HG03520 (cell line): ENCODE measurements at regions not wholly inside any gene's neighbourhood (a gene's known extent, or its start where the extent isn't known, plus 50 kb on each side); places are given as distances from the start of the nearest gene placed in this dataset.
"Not testable (repeated sequence)": the region's sequence is repeated elsewhere in the genome, so short reads cannot be mapped to it uniquely, and the experiment has no call there.

ENCODE experiments used
- ATAC-seq: cut with Tn5 transposase; IDR thresholded peaks from one replicate; pipeline ENCODE4 v1.9.1; 2021; ENCODE audit warnings: mild to moderate bottlenecking, moderate library complexity; ENCODE audit not compliant: unreplicated experiment

DNA sequence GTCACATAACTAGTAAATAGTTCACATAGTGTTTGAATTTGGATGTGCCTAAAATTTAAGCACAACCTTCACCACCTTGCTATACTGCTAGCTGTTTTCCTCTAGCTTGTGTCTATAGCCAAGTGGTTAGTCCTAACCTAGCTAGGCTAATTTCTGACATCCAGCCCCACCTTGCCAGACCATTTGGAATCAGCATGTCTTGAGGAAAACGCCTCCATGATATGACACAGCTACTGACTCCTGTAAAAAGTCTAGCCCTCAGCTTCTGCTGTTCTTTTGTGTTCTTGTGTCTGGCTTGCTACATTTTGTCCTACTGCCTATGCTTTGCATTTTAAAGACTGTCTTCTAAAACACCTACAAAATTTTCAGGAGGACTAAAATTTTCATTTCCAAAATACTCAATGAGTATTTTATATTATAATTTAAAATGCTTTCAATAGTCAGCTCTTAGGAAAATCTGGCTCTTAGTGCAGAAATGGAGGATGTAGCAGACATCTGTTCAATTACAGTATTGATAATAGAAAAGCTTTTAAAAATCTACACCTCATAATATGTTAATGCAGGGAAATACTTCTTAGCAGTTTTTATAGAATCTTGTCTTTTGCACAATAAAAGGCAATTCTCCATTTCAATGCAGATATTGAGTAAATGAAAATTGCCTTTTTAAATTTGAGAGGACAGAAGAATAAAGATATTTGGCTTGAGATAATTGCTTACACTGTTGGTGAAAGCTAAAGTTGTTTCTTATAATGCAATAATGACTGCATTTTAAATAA is 160.8 kb upstream of the APP start:
- ATAC-seq = no peak

DNA sequence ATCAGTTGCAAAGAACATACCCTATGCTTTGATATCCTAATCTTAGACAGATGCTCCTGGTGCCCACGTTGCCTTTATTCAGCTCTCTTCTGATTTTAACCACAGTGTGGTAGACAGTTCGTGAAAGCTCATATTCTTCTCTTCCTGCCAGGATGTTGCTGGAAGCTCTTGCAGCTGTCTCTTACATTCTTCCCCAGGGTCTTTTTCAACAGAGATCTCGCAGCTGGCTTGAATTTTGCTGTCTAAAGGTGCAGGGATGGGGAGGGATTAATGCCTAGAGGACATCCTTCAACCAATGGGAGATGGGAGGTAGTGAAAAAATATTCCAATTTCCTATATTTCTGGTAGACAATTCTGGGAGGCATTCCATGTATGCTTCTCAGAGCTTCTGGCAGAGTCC is 150.0 kb upstream of the APP start:
- ATAC-seq = no peak

DNA sequence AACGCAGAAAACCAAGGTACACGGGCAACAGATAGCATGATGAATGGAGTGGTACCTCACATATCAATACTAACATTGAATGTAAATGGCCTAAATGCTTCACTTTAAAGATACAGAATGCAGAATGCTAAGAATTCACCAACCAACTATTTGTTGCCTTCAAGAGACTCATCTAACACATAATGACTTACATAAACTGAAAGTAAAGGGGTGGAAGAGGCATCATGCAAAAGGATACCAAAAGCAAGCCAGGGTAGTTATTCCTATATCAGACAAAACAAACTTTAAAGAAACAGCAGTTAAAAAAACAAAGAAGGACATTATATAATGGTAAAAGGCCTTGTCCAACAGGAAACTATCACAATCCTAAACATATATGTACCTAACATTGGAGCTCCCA is 137.1 kb upstream of the APP start:
- ATAC-seq = no peak

DNA sequence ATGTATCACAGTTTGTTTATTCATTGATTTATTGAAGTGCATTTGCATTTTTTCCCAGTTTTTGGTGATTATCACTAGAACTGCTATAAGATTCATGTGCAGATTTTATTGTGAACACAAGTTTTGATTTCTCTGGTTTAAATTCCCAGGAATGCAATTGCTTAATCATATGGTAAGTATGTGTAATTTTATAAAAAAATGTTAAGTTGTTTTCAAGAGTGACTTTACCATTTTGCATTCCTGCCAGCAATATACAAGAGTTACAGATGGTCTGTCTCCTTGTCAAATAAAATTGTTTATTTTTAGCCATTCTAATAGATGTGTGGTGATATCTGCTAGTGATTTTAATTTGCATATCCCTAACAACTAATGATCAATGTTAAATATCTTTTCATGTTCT is 127.3 kb upstream of the APP start:
- no peak for ATAC-seq

DNA sequence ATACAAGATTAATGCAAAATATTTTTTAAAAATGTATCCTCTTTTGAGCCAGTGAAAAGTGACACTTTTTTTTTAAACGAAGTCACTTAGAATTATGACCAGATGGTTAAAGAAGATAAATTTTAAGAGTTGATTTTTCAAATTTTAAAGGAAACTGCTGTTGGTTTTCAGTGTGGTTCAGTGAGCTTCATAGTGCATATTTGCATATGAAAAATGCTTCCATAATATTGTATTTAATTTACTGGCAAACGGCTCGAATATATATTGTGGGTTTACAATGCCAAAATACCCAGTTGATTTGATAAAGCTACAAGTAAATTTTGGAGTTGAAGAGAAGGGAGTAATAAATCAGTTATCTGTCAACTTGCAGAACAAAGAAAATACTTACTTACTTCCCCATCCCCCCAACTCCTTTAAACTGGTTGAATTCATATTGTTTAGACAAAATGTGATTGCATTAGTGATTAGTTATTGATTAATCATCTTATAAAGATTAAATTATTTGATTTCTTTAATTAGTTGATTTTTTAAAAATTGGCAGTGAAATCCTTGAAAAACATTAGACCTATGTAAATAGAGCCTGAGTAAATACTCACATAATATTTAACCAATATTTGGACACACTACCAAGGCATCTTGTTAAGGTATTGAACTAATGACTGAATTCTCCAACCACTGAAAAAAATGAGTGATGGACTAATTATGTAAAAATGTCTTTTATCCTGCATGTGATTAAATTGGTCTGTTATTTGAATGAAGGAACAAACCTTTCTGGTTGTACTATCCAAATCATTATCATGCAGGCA is 122.8 kb upstream of the APP start:
- ATAC-seq = no peak

DNA sequence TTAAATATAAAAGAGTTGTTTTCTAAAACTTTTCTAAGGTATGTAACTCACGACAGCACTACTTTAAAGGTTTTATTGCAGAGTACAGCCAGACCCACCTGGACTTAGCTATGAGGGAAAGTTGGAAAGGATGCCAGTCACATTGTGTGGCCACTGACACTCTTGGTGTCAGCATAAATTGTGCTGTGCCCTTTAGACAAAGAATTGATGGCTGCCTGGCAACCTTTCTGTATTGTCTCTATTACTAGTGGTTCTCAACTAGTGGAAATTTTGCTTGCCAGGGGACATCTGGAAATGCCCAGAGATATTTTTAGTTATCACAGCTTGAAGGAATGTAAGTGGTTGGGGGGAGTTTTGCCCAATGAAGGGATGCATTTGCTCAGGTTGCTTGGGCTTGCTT is 117.5 kb upstream of the APP start:
- ATAC-seq = no peak

DNA sequence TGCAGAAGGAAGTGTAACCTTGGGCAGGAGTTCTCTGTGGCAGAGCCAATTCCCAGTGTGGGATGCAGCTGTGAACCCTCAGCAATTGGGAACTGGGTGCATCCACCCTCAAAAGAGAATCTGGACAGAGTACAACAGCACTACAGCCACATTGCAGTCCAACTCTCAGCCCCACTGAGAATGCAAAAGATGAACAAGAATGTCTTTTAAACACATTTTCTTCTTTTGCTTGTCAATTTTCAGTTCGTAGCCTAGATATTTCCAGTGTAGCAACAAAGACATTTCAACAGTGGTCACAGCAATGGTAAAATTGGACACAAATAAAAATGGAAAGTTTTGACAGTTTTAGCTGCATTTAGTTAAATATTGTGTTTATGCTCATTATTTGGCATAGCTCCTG is 114.0 kb upstream of the APP start:
- no peak for ATAC-seq

DNA sequence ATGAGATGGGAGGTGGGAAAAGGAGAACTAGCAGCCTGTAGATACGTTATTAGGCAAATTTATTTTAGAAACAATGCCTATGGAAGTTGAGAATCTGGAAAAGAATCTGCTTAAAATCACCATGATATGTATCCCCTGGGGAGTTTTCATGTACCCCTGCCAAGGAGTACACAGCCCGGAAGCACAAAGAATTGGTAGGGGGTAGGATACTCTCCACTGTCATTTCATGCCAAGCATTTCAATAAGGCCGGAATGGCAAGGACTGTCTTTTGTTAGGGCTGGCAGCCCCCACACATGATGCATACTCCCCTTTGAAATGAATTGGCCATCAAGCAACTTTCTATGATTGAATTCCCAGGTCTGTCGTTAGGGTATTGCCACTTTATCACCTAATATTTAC is 111.5 kb upstream of the APP start:
- no peak for ATAC-seq

DNA sequence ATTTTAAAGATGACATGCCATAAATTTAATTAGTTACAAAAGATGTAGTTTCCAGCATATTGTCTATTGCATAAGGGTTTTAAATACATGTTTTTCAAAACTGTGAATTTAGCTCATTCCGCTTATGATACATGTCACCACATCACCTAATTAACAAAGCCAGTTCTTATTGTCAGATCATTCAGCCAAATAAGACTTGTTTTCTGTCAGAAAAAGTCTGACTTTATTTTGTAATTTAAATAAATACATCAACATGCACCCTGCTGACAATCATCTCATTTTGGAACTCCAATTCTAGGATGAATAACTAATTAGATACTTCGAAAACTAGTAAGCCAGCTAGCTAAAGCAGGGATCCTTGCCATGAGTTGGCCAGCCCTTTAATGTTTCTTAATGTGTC is 110.9 kb upstream of the APP start:
- ATAC-seq = no peak

DNA sequence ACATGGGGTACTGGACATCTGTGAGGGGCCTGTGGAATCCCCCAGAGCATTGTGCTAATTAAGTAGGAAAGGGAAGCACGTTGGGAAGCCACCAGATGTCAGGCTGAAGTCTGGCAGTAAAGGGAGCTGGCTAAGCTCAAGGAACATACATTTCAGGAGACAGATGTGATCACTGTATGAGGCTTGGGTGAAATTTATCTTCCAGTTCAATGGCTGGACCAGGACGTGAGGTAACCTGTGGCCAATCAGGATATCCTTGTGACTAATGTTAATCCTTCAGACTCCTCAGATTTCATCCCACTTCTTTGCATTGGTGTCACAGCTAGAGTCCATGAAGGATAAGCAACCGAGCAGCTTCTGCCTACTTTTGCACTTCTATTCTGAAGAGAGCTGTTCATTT is 110.2 kb upstream of the APP start:
- ATAC-seq = no peak

DNA sequence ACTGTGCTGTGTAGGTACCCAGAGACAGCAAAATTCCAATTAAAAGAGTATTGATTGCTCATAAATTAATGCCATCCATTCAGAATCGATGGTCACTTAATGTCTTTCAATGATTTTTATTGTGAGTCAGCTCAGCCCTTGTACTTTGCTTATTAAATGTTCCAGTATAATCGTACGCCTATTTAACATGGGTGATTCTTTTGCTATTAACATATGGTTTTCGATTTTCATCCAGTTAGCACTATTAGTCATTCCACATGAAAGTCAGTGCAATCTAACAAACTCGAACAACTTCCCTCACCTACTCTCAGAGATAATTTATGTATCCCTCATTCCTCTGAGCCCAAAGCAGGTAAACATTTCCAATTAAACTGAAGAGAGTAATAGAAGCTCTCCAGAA is 109.6 kb upstream of the APP start:
- no peak for ATAC-seq

DNA sequence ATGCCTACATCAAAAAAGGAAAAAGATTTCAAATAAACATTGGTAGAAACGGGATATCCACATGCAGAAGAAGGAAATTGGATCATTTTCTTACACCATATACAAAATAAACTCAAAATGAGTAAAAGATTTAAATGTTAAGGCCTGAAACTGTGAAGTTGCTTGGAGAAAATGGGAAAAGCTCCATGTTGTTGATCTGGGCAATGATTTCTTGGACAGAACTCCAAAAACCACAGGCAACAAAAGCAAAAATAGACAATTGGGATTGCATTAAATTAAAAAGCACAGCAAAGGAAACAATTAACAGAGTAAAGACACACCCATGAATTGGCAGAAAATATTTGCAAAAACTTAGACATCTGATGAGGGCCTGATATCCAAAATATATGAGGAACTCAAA is 105.2 kb upstream of the APP start:
- no peak for ATAC-seq

DNA sequence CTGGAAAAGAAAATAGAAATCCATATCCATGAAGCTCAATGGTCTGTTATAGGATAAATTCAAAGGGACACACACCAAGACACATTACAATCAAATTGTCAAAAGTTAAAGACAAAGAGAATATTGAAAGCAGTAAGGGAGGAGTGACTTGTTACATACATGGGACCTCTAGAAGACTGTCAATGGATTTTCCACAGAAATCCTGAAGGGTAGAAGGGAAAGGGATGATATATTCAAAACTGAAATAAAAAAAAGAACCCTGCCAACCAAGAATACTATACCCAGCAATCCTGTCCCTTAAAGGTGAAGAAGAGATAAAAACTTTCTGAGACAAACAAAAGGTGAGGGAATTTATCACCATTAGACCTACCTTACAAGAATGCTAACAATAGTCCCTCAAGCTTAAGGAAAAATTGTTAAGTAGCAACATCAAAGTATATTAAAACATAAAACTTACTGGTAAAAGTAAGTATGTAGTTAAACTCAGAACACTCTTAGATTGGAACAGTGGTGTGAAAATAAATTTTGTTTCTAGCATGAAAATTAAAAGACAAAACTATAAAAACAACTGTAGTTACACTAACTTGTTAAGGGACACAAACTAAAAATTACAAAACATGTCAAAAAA is 103.2 kb upstream of the APP start:
- ATAC-seq = no peak

DNA sequence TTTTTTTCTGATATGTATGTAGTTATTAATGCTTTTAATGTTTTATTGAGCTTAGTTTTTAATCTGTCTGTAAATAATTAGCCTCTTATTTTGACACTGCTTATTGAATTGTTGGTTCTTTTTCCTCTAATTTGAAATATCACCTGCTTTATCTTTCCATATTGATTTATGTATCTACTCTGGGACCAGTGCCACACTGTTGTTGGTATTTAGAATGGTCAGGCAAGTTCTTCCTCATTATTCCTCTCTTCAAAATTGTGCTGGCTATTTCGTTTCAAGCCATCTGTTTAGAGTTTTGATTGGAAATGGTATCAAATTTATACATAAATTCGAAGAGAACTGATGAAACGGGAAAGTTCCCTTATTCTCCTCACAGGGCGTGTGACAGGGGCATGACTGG is 96.8 kb upstream of the APP start:
- ATAC-seq = no peak

DNA sequence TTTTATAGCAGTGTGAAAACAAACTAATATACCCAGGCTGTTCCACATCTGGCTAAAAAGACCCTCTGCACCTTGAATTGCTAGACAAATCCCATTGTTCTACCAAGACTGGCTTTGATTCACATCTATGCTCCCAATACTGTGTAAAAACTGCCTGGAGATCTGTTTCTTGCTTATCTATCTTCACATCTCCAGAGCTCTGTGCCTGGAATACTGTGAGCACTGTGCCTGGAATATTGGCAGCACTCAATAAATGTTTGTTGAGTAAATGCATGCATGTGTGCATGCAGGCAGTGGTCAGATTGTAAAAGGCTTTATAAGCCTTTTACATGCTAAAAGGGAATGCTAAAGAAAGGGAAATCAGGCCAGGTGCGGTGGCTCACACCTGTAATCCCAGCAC is 75.5 kb upstream of the APP start:
- no peak for ATAC-seq

DNA sequence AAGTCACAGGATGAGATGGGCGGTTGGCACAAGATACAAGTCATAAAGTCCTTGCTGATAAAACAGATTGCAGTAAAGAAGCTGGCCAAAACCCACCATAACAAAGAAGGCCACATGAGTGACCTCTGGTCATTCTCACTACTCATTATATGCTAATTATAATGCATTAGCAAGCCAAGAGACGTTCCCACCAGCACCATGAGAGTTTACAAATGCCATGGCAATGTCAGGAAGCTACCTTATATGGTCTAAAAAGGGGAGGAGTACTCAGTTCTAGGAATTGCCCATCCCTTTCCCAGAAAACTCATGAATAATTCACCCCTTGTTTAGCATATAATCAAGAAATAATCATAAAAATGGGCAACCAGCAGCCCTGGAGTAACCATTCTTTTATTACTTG is 74.9 kb upstream of the APP start:
- no peak for ATAC-seq

DNA sequence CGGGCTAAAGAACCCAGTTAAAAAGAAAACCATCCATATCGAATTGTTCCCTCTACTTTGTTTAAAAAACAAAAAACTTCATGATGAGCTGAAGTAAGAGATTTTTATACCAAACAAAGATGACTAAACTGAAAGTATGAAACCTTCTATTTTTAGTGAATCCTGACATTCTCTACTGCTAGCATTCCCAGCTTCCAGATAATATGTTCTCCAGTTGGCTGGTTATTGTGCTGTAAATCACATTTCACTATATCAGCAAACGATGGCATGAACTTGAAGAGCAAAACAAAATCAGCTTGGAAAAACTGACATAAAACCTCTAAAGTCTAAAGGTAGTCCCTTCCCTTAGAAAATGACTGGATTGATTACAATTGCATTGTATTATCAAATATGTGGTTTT is 68.1 kb upstream of the APP start:
- no peak for ATAC-seq

DNA sequence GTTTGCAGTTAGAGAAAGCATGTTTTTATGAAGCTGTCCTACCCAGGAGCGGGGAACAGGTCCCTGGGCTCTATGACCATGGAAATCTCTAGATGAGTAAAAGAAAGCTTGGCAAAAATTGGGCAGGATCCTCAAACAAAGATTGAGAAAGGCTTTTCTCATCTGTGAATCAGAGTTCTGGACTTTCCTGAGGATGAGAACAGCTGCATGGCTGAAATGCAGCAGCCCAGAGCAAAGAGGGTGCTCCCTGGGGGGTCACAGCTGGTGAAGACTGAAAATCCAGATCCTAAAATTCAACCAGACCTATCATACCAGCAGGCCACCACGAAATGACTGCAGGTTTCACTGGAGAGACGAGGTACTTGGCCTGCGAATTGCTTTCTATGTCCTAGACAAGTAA is 65.7 kb upstream of the APP start:
- ATAC-seq = no peak

DNA sequence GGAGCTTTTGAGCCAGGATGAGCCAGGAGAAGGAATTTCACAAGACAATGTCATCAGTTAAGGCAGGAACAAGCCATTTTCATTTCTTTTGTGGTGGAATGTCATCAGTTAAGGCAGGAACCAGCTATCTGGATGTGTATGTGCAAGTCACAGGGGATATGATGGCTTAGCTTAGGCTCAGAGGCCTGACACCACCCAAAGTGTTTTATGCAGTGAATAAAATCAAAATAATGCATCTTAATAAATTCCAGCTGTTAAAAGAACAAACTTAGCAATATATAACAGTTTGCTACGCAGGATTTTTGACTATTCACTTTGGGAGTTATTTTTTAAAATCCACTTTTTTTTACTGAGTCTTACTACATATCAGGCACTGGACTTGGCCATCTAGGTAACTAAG is 62.7 kb upstream of the APP start:
- ATAC-seq = not testable (repeated sequence)

DNA sequence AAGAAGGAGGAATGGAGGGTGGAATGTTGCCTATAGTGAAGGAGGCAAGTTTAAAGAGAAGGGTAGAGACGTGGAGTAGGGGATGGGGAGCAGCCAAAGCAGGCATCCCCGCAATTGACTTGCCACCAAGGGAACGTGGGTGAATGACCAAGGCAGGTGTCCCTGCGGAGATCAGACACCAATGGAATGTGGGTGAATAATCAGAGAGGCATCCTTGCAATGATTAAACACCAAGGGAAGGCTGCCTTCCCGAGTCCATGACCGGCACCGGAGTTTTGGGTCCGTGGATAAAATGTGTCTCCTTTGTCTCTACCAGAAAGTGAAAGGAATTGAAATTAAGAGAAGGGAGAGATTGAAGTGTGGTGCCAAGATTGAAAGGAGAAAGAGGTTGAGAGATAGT is 61.9 kb upstream of the APP start:
- not testable (repeated sequence) for ATAC-seq

DNA sequence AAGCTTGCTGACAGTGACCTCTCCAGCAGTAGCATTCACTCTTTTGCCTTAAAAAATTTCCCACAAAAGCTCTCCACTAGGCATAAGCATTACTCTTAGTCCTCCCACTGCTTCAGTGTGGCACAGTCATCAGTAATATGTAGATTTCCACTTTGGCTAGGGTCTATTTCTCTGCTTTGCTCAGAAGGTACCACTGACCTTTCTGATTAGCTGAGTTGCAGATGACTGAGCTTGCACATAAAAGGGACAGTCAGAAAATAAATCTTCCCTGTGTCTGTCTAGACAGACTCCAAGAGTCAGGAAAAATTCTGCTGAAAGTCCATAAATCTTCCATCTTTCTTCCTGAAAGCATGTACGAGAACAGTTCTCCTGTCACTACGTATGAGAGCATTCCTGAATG is 56.6 kb upstream of the APP start:
- ATAC-seq = no peak

DNA sequence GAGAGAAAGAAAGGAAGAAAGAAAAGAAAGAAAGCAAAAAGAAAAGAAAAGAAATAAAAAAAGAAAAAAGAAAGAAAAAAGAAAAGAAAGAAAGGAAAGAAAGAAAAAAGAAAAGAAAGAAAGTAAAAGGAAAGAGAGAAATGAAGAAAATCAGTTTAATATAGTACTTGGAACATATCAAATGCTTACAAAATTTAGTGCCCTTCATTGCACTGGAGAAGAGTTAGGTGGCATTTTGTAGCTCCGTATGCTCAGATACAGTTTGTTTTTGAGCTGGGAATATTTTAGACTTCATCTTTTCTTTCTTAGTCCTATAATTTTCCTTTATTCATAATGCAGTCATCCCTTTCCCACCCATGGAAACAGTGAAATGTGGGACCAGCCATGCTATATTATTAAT is 56.2 kb upstream of the APP start:
- ATAC-seq = no peak
